Natural killer cell (primary cell): ENCODE measurements at regions not wholly inside any gene's neighbourhood (a gene's known extent, or its start where the extent isn't known, plus 50 kb on each side); places are given as distances from the start of the nearest gene placed in this dataset.

ENCODE experiments used
- ATAC-seq, 3 donors: fragments of 150-1000 bp in 2 of 3; fragments of 200-7000 bp in 1 of 3; cut with Tn5 transposase; 1 replicate in 1 of 3; 2 replicates in 2 of 3; pipeline ENCODE4 v1.10.0; 2021; ENCODE audit warnings: mild to moderate bottlenecking in 2 of 3, moderate library complexity in 2 of 3
- DNase-seq, 2 donors: peaks; one replicate each; pipeline versions ENCODE4 v3.0.0 to v3.0.0-alpha.2; 2013 to 2021; ENCODE audit warnings: mixed read lengths in 1 of 2
- H3K27ac ChIP-seq: one replicate; pipeline ENCODE4 v1.5.1; 2013; ENCODE audit warnings: mild to moderate bottlenecking, low read length
- H3K27me3 ChIP-seq: one replicate; pipeline ENCODE4 v1.6.1; 2013; ENCODE audit warnings: low read length; ENCODE audit not compliant: control insufficient read depth, insufficient read depth
- H3K36me3 ChIP-seq: one replicate; pipeline ENCODE4 v1.6.1; 2013; ENCODE audit warnings: low read length; ENCODE audit not compliant: control insufficient read depth, insufficient read depth
- H3K4me1 ChIP-seq: one replicate; pipeline ENCODE4 v1.6.1; 2013; ENCODE audit warnings: low read length; ENCODE audit not compliant: control insufficient read depth, insufficient read depth
- H3K4me3 ChIP-seq: one replicate; pipeline ENCODE4 v1.5.1; 2013; ENCODE audit warnings: low read length
- H3K9me3 ChIP-seq: one replicate; pipeline ENCODE4 v1.6.1; 2013; ENCODE audit warnings: low read length; ENCODE audit not compliant: control insufficient read depth, insufficient read depth
- H3K27ac Mint-ChIP-seq, 2 donors: one replicate each; pipeline ENCODE4 v1.8.0; 2022; ENCODE audit warnings: mild to moderate bottlenecking in 2 of 2, mixed read lengths in 2 of 2, moderate library complexity in 1 of 2
- H3K27me3 Mint-ChIP-seq, 2 donors: one replicate each; pipeline ENCODE4 v1.8.0; 2022; ENCODE audit warnings: low read depth in 2 of 2, mixed read lengths in 2 of 2
- H3K36me3 Mint-ChIP-seq: one replicate; pipeline ENCODE4 v1.8.0; 2022; ENCODE audit warnings: mixed read lengths
- H3K4me1 Mint-ChIP-seq, 2 donors: one replicate each; pipeline ENCODE4 v1.8.0; 2022; ENCODE audit warnings: mixed read lengths in 2 of 2
- H3K4me3 Mint-ChIP-seq: one replicate; pipeline ENCODE4 v1.8.0; 2022; ENCODE audit warnings: mild to moderate bottlenecking, moderate library complexity, mixed read lengths
- H3K9me3 Mint-ChIP-seq, 2 donors: one replicate each; pipeline ENCODE4 v1.8.0; 2022; ENCODE audit warnings: mixed read lengths in 2 of 2
- CTCF ChIP-seq: fragments of 200-600 bp; IDR thresholded peaks from one replicate; pipeline ENCODE4 v1.8.0; 2022; ENCODE audit warnings: antibody characterized with exemption
- WGBS: methylation state at CpG from one replicate; pipeline ENCODE4 v1.1.7; 2013; ENCODE audit warnings: missing lambda C conversion rate; ENCODE audit not compliant: insufficient coverage; 5-methylcytosine and 5-hydroxymethylcytosine counted together
- intact Hi-C: fragments of 100-400 bp; cut with micrococcal nuclease; formaldehyde crosslinking; loops from one replicate; pipeline ENCODE4 v1.14.2; 2022

GRCh38 chr1:239436286-239436685, 49.9 kb downstream of the CHRM3 start:
- Histone ChIP-seq H3K27ac (no peak overlapping the region), H3K36me3 (no peaks in the 10 kb centered on the region), H3K9me3 (no peaks in the 10 kb centered on the region), H3K4me3 (no peak overlapping the region), H3K4me1 (no peaks in the 10 kb centered on the region), H3K27me3 (no peaks in the 10 kb centered on the region)
- H3K27ac Mint-ChIP-seq, result no peak overlapping the region
- H3K4me3 Mint-ChIP-seq, result no peak overlapping the region
- ATAC-seq (no peak), DNase-seq (no peak)
- 95% methylated on average over 5 of the region's 7 CpGs for WGBS
- peaks cover 0 to 6% of the 10 kb centered on the region in 2 donors for H3K27me3 Mint-ChIP-seq
- intact Hi-C loops, result no loop called here
- H3K9me3 Mint-ChIP-seq, result no peaks in the 10 kb centered on the region
- no peak for TF ChIP-seq CTCF
- H3K36me3 Mint-ChIP-seq, result no peaks in the 10 kb centered on the region
- no peaks in the 10 kb centered on the region for H3K4me1 Mint-ChIP-seq

- no peaks in the 10 kb centered on the region for H3K36me3 Mint-ChIP-seq
- Histone ChIP-seq H3K36me3 (no peaks in the 10 kb centered on the region), H3K27ac (no peak overlapping the region), H3K9me3 (no peaks in the 10 kb centered on the region), H3K4me3 (no peak overlapping the region), H3K4me1 (no peaks in the 10 kb centered on the region), H3K27me3 (no peaks in the 10 kb centered on the region)
- no peak overlapping the region for H3K27ac Mint-ChIP-seq
- TF ChIP-seq CTCF, result no peak
- ATAC-seq (no peak), DNase-seq (no peak)
- peaks cover 0 to 6% of the 10 kb centered on the region in 2 donors for H3K27me3 Mint-ChIP-seq
- H3K4me3 Mint-ChIP-seq, result no peak overlapping the region
- H3K4me1 Mint-ChIP-seq, result no peaks in the 10 kb centered on the region
- no peaks in the 10 kb centered on the region for H3K9me3 Mint-ChIP-seq
- intact Hi-C loops, result no loop called here
These were observed 51.5 kb downstream of the CHRM3 start for GRCh38 chr1:239437822-239438221.

- DNase-seq (no peak), ATAC-seq (no peak)
- no peak overlapping the region for H3K4me3 Mint-ChIP-seq
- Histone ChIP-seq H3K9me3 (no peaks in the 10 kb centered on the region), H3K36me3 (no peaks in the 10 kb centered on the region), H3K4me1 (no peaks in the 10 kb centered on the region), H3K27me3 (no peaks in the 10 kb centered on the region), H3K27ac (no peak overlapping the region), H3K4me3 (no peak overlapping the region)
- TF ChIP-seq CTCF, result no peak
- no peaks in the 10 kb centered on the region for H3K36me3 Mint-ChIP-seq
- no peak overlapping the region for H3K27ac Mint-ChIP-seq
- 80% methylated on average over 1 of the region's 1 CpG for WGBS
- intact Hi-C loops, result no loop called here
- H3K9me3 Mint-ChIP-seq, result no peaks in the 10 kb centered on the region
- H3K4me1 Mint-ChIP-seq, result no peaks in the 10 kb centered on the region
- H3K27me3 Mint-ChIP-seq, result peaks cover 0 to 6% of the 10 kb centered on the region in 2 donors
These were observed 52.5 kb downstream of the CHRM3 start for GRCh38 chr1:239438891-239439290.

- no peaks in the 10 kb centered on the region for H3K36me3 ChIP-seq
- no peak overlapping the region for H3K4me3 ChIP-seq
- DNase-seq (no peak), ATAC-seq (no peak)
- H3K9me3 Mint-ChIP-seq, result no peaks in the 10 kb centered on the region
- no peaks in the 10 kb centered on the region for H3K4me1 ChIP-seq
- no peaks in the 10 kb centered on the region for H3K36me3 Mint-ChIP-seq
- no peak overlapping the region for H3K4me3 Mint-ChIP-seq
- no peaks in the 10 kb centered on the region for H3K27me3 ChIP-seq
- TF ChIP-seq CTCF, result no peak
- no peak overlapping the region for H3K27ac Mint-ChIP-seq
- H3K9me3 ChIP-seq, result no peaks in the 10 kb centered on the region
- 79% methylated on average over 1 of the region's 5 CpGs for WGBS
- H3K27me3 Mint-ChIP-seq, result no peaks in the 10 kb centered on the region
- H3K4me1 Mint-ChIP-seq, result no peaks in the 10 kb centered on the region
- H3K27ac ChIP-seq, result no peak overlapping the region
- intact Hi-C loops, result no loop called here
These were observed 57.0 kb downstream of the CHRM3 start for GRCh38 chr1:239443361-239443760.
